ENCODE measurements at regions not wholly inside any gene's neighbourhood (a gene's known extent, or its start where the extent isn't known, plus 50 kb on each side); places are given as distances from the start of the nearest gene placed in this dataset.
A peak's percentile ranks its signal among the peaks of the same experiment; 100 is the strongest.
"Not testable (repeated sequence)": the region's sequence is repeated elsewhere in the genome, so short reads cannot be mapped to it uniquely, and the experiment has no call there.

DNA sequence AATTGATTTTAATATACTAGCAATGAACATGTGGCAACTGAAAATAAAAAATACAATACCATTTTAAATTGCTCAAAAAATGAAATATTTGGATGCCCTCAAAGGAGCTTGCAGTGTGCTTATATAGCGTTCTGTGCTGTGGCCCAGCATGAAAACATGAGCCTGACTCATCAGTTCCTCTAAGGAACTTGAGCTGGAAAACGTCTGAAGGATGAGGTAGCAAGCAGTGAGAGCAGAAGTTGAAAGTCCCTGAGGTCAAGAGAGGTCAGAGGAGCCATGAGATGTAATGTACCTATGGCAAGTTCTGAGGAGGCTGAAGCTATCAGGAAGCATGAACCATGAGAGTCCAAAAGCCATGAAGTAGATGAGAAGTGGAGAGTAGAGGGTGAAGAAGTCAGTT is 59.7 kb downstream of the HMGB3 start:
- H3K4me3 ChIP-seq (ENCODE audit: low read length), result no peak overlapping the region
- H3K9ac ChIP-seq (ENCODE audit: low read depth, low read length), result no peak overlapping the region
- H3K9me3 ChIP-seq (ENCODE audit: insufficient read depth, low read depth, low read length), result no peaks in the 10 kb centered on the region
- no peaks in the 10 kb centered on the region for H3K27me3 ChIP-seq (ENCODE audit: insufficient read depth, low read length)
- no peaks in the 10 kb centered on the region for H3K4me1 ChIP-seq (ENCODE audit: insufficient read depth, low read length)
- 62% methylated on average over 2 of the region's 2 CpGs for WGBS
- no peaks in the 10 kb centered on the region for H3K36me3 ChIP-seq (ENCODE audit: insufficient read depth, low read length)
- H3K27ac ChIP-seq (ENCODE audit: low read depth, low read length), result no peak overlapping the region

DNA sequence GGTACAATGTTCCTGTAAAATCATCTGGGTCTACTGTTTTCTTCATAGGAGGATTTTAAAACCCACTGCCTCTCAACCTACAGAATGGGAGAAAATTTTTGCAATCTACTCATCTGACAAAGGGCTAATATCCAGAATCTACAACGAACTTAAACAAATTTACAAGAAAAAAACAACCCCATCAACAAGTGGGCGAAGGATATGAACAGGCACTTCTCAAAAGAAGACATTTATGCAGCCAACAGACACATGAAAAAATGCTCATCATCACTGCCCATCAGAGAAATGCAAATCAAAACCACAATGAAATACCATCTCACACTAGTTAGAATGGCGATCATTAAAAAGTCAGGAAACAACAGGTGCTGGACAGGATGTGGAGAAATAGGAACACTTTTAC is 83.2 kb downstream of the HMGB3 start:
- WGBS, result no CpG with 5 or more reads among the region's 3 CpGs
- H3K27ac ChIP-seq (ENCODE audit: low read depth, low read length); H3K4me3 ChIP-seq (ENCODE audit: low read length); H3K9ac ChIP-seq (ENCODE audit: low read depth, low read length); H3K9me3 ChIP-seq (ENCODE audit: insufficient read depth, low read depth, low read length); H3K36me3 ChIP-seq (ENCODE audit: insufficient read depth, low read length); H3K4me1 ChIP-seq (ENCODE audit: insufficient read depth, low read length); H3K27me3 ChIP-seq (ENCODE audit: insufficient read depth, low read length): not testable (repeated sequence)

DNA sequence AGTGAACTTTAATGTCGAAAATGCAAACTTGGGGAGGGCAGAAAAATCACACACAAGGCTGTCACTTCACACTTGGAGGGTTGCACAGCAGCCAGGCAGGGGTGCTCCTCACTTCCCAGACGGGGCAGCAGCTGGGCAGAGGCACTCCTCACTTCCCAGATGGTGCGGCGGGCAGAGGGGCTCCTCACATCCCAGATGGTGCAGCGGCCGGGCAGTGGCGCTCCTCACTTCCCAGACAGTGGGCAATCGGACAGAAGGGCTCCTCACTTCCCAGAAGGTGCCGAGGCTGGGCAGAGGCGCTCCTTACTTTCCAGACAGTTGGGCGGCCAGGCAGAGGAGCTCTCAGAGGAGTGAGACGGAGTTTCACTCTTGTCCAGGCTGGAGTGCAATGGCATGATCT is 90.6 kb downstream of the HMGB3 start:
- no peaks in the 10 kb centered on the region for H3K36me3 ChIP-seq (ENCODE audit: insufficient read depth, low read length)
- H3K27me3 ChIP-seq (ENCODE audit: insufficient read depth, low read length), result no peaks in the 10 kb centered on the region
- no peaks in the 10 kb centered on the region for H3K9me3 ChIP-seq (ENCODE audit: insufficient read depth, low read depth, low read length)
- H3K4me3 ChIP-seq (ENCODE audit: low read length), result no peak overlapping the region
- H3K4me1 ChIP-seq (ENCODE audit: insufficient read depth, low read length), result no peaks in the 10 kb centered on the region
- no peak overlapping the region for H3K9ac ChIP-seq (ENCODE audit: low read depth, low read length)
- H3K27ac ChIP-seq (ENCODE audit: low read depth, low read length), result no peak overlapping the region
- WGBS, result 93% methylated on average over 12 of the region's 12 CpGs

DNA sequence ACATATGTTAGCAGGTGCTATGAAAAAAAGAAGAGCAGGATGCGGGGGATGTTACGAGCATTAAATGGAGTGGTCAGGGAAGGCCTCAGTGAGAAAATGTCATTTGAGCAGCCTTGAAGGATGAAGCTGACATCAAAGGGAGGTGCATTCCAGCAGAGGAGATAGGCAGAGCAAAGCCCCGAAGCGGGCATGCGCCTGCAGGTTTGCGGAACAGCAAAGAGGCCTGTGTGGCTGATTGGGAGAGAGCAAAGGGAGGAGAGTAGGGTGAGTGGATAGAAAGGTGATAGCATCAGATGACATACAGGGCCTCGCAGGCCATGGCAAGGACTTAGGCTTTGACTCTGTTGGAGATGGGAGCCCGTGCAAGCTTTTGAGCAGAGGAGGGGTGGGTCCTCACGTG is 95.4 kb upstream of the GPR50 start:
- Histone ChIP-seq H3K36me3 (ENCODE audit: insufficient read depth, low read length) (no peaks in the 10 kb centered on the region), H3K4me3 (ENCODE audit: low read length) (no peak overlapping the region), H3K27ac (ENCODE audit: low read depth, low read length) (no peak overlapping the region), H3K9ac (ENCODE audit: low read depth, low read length) (no peak overlapping the region), H3K9me3 (ENCODE audit: insufficient read depth, low read depth, low read length) (no peaks in the 10 kb centered on the region), H3K27me3 (ENCODE audit: insufficient read depth, low read length) (peaks cover 17% of the 10 kb centered on the region), H3K4me1 (ENCODE audit: insufficient read depth, low read length) (no peaks in the 10 kb centered on the region)
- 75% methylated on average over 9 of the region's 9 CpGs for WGBS

DNA sequence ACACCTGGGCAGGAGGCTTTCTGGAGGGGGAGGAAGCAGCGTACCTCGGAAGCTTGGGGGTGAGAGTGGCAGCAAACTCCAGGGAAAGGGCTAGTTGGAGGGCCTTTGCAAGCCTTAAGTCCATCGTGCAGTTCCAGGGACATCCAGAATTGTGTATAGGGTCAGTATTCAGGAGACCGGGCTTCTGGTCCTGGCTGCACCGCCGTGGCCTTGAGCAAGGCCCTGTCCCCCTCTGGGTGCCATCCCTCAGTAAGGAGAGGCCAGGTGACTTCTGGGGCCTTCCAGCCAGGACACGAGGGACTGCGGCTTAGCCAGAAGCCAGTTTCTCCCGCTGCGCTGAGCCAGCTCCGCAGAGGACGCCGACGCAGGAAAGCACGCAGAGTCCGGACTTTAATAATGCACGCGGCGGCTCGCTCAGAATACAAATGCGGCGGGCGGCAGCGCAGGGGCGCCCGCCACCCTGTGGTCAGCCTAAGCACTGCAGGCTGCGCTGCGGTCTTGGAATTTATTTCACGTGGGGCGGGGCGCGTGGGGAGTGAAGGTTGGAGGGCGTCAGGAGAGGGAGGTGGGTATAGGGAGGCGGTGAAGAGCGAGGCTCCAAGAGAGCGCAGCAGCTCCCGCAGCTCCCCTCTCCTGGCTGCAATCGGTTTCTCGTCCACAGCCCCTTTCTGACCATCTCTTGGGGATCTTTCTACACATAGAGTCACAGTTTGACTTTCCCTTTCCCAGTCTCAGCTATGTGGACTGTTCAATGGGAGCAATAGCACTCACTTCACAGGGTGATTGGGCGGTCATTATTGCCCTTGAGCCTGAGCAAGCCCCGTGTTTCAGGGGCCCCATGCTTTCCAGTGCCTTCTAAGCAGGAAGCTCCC is 94.1 kb upstream of the GPR50 start:
- Histone ChIP-seq H3K4me3 (ENCODE audit: low read length) (peak overlapping the region; percentile 42), H3K27ac (ENCODE audit: low read depth, low read length) (no peak overlapping the region), H3K9me3 (ENCODE audit: insufficient read depth, low read depth, low read length) (no peaks in the 10 kb centered on the region), H3K36me3 (ENCODE audit: insufficient read depth, low read length) (no peaks in the 10 kb centered on the region), H3K4me1 (ENCODE audit: insufficient read depth, low read length) (no peaks in the 10 kb centered on the region), H3K27me3 (ENCODE audit: insufficient read depth, low read length) (peaks cover 17% of the 10 kb centered on the region), H3K9ac (ENCODE audit: low read depth, low read length) (peak overlapping the region; percentile 74)
- 9% methylated on average over 37 of the region's 41 CpGs for WGBS

DNA sequence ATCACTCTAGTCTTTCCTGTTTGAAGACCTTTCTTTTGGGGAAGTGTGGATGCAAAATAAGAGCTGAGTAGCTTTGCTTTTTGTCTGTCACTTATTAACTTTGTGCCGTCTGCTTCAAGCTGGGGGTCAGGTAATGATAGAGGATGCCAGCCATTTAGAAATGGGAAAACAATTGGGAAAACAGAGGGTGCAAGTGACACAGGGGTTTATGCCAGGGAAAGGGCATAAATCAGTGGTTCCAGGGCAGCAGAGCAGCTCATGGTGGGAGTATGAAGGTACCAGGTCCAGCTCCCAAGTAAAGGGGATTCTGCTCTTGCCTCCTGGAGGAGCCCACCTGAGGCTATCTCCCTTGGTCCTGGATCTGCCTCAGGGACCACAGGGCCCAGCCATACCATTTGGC is 91.9 kb upstream of the GPR50 start:
- WGBS, result 86% methylated on average over 1 of the region's 1 CpG
- Histone ChIP-seq H3K27me3 (ENCODE audit: insufficient read depth, low read length) (peaks cover 17% of the 10 kb centered on the region), H3K4me1 (ENCODE audit: insufficient read depth, low read length) (no peaks in the 10 kb centered on the region), H3K4me3 (ENCODE audit: low read length) (no peak overlapping the region), H3K36me3 (ENCODE audit: insufficient read depth, low read length) (no peaks in the 10 kb centered on the region), H3K9ac (ENCODE audit: low read depth, low read length) (no peak overlapping the region), H3K27ac (ENCODE audit: low read depth, low read length) (no peak overlapping the region), H3K9me3 (ENCODE audit: insufficient read depth, low read depth, low read length) (no peaks in the 10 kb centered on the region)

DNA sequence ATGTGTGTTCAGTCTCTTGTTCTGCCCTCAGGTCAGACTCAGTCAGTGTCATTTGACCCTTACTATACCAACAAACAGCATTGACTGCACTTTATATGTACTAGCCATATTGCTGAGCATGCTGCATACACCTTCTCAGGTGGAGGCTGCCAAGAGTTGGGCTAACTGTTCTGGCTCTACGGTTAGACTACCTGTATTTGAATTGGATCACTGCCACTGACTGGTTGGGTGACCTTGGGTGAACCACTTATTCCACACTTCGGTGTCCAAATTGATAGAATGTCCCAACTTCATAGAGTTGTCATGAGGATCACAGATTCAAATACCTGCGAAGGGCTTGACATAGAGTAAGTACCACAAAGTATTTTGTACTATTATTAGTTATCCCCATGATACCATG is 91.2 kb upstream of the GPR50 start:
- WGBS, result 90% methylated on average over 2 of the region's 3 CpGs
- no peaks in the 10 kb centered on the region for H3K36me3 ChIP-seq (ENCODE audit: insufficient read depth, low read length)

DNA sequence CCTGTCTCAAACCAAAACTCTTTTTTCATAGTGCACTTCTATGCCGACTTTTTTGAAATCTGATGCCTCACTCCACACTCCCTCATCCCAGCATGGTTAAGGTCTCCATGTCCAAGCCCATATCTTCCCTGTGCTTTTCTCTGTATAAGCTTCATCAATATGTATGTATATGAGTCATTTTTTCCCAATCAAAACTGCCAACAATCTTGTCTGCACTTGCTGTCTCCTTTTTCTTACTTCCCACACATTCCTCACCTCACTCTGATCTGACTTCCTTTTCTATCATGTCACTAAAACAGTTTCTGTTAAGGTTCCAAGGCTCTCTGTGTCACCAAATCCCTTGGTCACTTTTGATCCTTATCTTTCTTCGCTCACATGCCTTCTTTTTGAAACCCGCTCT is 88.2 kb upstream of the GPR50 start:
- WGBS, result 88% methylated on average over 3 of the region's 3 CpGs

More for the DNA sequence above, 91.2 kb upstream of the GPR50 start:
- no peak overlapping the region for H3K4me3 ChIP-seq (ENCODE audit: low read length)
- H3K9ac ChIP-seq (ENCODE audit: low read depth, low read length), result no peak overlapping the region
- H3K27ac ChIP-seq (ENCODE audit: low read depth, low read length), result no peak overlapping the region
- H3K9me3 ChIP-seq (ENCODE audit: insufficient read depth, low read depth, low read length), result no peaks in the 10 kb centered on the region
- H3K4me1 ChIP-seq (ENCODE audit: insufficient read depth, low read length), result no peaks in the 10 kb centered on the region
- H3K27me3 ChIP-seq (ENCODE audit: insufficient read depth, low read length), result peaks cover 17% of the 10 kb centered on the region

DNA sequence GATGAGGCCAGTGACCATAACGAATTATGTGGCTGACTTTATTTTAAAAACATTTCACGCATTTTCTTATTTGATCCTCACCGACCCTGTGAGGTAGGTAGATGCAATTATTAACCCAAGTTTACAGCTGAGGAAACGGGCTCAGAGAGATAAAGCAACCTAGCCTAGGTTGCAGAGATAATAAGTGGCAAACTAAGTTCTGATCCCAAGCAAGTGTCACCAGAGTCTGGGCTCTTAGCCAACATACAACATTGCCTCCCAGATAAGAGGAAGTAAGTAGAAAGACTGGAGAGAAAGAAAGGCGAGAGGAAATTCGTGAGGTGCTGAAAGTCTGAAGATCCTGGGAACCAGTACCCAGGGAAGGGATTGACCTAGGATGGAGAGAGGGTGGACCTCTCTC is 77.4 kb upstream of the GPR50 start:
- Histone ChIP-seq H3K4me3 (ENCODE audit: low read length) (no peak overlapping the region), H3K36me3 (ENCODE audit: insufficient read depth, low read length) (no peaks in the 10 kb centered on the region), H3K9me3 (ENCODE audit: insufficient read depth, low read depth, low read length) (no peaks in the 10 kb centered on the region), H3K4me1 (ENCODE audit: insufficient read depth, low read length) (no peaks in the 10 kb centered on the region), H3K27ac (ENCODE audit: low read depth, low read length) (no peak overlapping the region), H3K27me3 (ENCODE audit: insufficient read depth, low read length) (no peaks in the 10 kb centered on the region), H3K9ac (ENCODE audit: low read depth, low read length) (no peak overlapping the region)
- WGBS, result 93% methylated on average over 5 of the region's 6 CpGs

More for the DNA sequence above, 88.2 kb upstream of the GPR50 start:
- Histone ChIP-seq H3K27ac (ENCODE audit: low read depth, low read length) (no peak overlapping the region), H3K9ac (ENCODE audit: low read depth, low read length) (no peak overlapping the region), H3K4me1 (ENCODE audit: insufficient read depth, low read length) (no peaks in the 10 kb centered on the region), H3K36me3 (ENCODE audit: insufficient read depth, low read length) (no peaks in the 10 kb centered on the region), H3K27me3 (ENCODE audit: insufficient read depth, low read length) (peaks cover 4% of the 10 kb centered on the region), H3K9me3 (ENCODE audit: insufficient read depth, low read depth, low read length) (no peaks in the 10 kb centered on the region), H3K4me3 (ENCODE audit: low read length) (no peak overlapping the region)

DNA sequence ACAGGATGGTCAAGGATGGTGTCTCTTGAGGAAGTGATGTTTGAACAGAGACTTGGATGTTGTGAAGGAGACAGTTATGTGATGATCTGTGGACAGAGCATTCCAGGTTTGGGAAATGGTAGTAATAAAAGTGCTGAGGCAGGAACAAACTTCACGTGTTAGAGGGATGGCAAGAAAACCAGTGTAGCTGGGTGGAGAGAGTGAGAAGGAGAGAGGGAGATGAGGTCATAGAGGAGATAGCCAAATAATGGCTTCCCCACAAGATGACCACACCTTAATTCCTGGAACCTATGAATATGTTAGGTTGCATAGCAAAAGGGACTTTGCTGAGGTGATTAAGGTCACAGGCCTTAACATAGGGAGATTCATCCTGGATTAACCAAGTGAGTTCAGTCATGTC is 75.6 kb upstream of the GPR50 start:
- H3K4me3 ChIP-seq (ENCODE audit: low read length), result no peak overlapping the region
- no peaks in the 10 kb centered on the region for H3K36me3 ChIP-seq (ENCODE audit: insufficient read depth, low read length)
- no peak overlapping the region for H3K9ac ChIP-seq (ENCODE audit: low read depth, low read length)
- no peaks in the 10 kb centered on the region for H3K4me1 ChIP-seq (ENCODE audit: insufficient read depth, low read length)
- no peaks in the 10 kb centered on the region for H3K27me3 ChIP-seq (ENCODE audit: insufficient read depth, low read length)
- no peak overlapping the region for H3K27ac ChIP-seq (ENCODE audit: low read depth, low read length)
- no peaks in the 10 kb centered on the region for H3K9me3 ChIP-seq (ENCODE audit: insufficient read depth, low read depth, low read length)
- 71% methylated on average over 1 of the region's 1 CpG for WGBS

DNA sequence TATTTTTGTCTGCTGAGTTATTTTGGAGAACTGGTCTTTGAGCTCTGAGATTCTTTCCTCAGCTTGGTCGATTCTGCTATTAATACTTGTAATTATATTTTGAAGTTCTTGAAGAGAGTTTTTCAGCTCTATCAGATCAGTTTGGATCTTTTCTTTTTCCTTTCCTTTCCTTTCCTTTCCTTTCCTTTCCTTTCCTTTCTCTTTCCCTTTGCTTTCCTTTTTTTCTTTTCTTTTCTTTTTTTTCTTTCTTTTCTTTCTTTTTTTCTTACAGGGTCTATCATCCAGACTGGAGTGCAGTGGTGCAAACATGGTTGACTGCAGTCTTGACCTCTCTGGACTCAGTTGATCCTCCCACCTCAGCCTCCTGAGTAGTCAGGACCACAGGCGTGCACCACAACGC is 63.2 kb upstream of the GPR50 start:
- H3K4me1 ChIP-seq (ENCODE audit: insufficient read depth, low read length); H3K9ac ChIP-seq (ENCODE audit: low read depth, low read length); H3K27ac ChIP-seq (ENCODE audit: low read depth, low read length); H3K9me3 ChIP-seq (ENCODE audit: insufficient read depth, low read depth, low read length); H3K36me3 ChIP-seq (ENCODE audit: insufficient read depth, low read length); H3K27me3 ChIP-seq (ENCODE audit: insufficient read depth, low read length); H3K4me3 ChIP-seq (ENCODE audit: low read length): not testable (repeated sequence)
- 100% methylated on average over 2 of the region's 3 CpGs for WGBS
